ENCODE measurements at regions not wholly inside any gene's neighbourhood (a gene's known extent, or its start where the extent isn't known, plus 50 kb on each side); places are given as distances from the start of the nearest gene placed in this dataset.

DNA sequence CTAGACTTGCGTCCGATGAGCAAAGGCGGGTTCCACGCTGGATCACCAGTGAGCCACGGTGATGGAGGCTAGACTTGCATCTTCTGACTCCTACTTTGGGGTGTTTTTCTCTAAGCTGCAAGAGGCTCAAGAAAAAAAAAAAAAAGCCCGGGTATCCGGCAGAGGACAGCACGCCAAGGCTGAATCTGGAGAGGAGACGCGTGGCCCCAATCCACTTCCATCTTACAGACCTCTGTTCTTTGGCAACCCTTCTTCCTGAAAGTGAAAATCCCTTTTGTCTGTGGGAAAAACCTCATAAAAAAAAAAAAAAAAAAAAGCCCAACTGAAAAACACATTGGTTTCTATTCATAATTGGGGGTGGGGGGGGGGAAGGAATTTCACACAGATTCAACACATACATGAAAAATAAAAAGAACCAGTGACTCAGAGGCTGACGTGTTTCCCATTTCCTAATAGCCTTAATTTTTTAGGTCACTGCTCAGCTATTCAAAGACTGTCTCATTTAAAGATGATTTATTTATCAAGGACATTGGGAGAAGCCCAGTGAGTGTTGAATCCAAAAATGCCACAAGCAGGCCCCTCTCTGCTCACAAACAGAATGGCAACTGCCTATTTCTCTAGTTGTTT lies 258.3 kb downstream of the FOXL1 start:
- DNase-seq, result no peak
- H3K36me3 Mint-ChIP-seq, result no peaks in the 10 kb centered on the region
- intact Hi-C loops (cut with micrococcal nuclease), result no loop called here
- H3K4me3 Mint-ChIP-seq, result no peak overlapping the region
- ChIA-PET POLR2A (no interaction called here), CTCF (no interaction called here)
- H3K9me3 Mint-ChIP-seq, result no peaks in the 10 kb centered on the region
- H3K27me3 Mint-ChIP-seq, result peaks cover 2% of the 10 kb centered on the region
- no peak overlapping the region for H3K27ac Mint-ChIP-seq
- no peaks in the 10 kb centered on the region for H3K4me1 Mint-ChIP-seq (ENCODE audit: low read depth)

- H3K9me3 Mint-ChIP-seq, result peaks cover 4% of the 10 kb centered on the region
- POLR2A ChIA-PET, result no interaction called here
- no peak overlapping the region for H3K4me3 Mint-ChIP-seq
- H3K27me3 Mint-ChIP-seq, result no peaks in the 10 kb centered on the region
- intact Hi-C loops (cut with micrococcal nuclease), result no loop called here
- no peak for DNase-seq
- CTCF ChIA-PET, result no interaction called here
- H3K4me1 Mint-ChIP-seq (ENCODE audit: low read depth), result no peaks in the 10 kb centered on the region
- no peaks in the 10 kb centered on the region for H3K36me3 Mint-ChIP-seq
- H3K27ac Mint-ChIP-seq, result no peak overlapping the region
Observed at GRCh38 chr16:86843812-86844211, 265.5 kb downstream of the FOXL1 start.

GRCh38 chr16:86844695-86845094 lies 266.3 kb downstream of the FOXL1 start:
- Mint-ChIP-seq H3K27me3 (no peaks in the 10 kb centered on the region), H3K9me3 (peaks cover 4% of the 10 kb centered on the region), H3K27ac (no peak overlapping the region), H3K4me1 (ENCODE audit: low read depth) (no peaks in the 10 kb centered on the region), H3K36me3 (no peaks in the 10 kb centered on the region), H3K4me3 (no peak overlapping the region)
- ChIA-PET POLR2A (no interaction called here), CTCF (no interaction called here)
- DNase-seq, result no peak
- intact Hi-C loops (cut with micrococcal nuclease), result no loop called here

DNA sequence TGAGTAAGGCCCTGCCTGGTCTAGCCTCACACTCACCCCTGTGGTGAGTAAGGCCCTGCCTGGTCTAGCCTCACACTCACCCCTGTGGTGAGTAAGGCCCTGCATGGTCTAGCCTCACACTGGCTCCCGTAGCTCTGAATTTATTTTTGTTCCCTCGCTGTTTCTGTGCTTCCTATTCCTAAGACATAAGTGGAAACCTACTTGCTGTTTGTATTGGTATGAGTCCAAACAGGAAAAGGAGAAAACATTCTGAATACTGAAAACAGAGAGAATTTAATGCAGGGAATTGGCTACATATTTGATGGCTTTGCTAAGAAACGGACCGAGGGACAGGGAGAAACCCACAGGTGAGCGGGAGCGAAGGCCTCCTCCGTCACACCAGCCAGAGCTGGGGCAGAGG lies 267.8 kb downstream of the FOXL1 start:
- Mint-ChIP-seq H3K27me3 (no peaks in the 10 kb centered on the region), H3K4me3 (no peak overlapping the region), H3K36me3 (no peaks in the 10 kb centered on the region), H3K9me3 (peaks cover 4% of the 10 kb centered on the region), H3K27ac (no peak overlapping the region), H3K4me1 (ENCODE audit: low read depth) (no peaks in the 10 kb centered on the region)
- intact Hi-C loops (cut with micrococcal nuclease), result no loop called here
- CTCF ChIA-PET, result no interaction called here
- POLR2A ChIA-PET, result no interaction called here
- DNase-seq, result no peak

DNA sequence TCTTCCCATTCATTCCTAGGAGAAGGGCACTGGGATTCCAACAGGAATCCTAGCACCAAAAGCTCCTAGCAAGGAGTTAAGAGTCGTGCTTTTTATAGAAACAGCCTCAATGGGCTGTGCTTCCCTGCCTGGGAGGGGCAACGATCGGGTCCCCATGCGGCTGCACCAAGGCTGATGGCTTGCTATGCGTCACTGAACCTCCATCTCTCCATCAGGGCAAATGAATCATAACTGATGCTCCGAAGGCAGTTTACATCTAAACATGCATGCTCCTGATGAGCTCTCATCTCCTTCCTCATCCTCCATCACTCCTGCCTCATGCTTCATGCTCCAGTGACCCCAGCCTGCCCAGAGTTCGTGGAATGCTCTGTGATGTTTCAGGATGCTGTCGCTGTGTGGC lies 270.5 kb downstream of the FOXL1 start:
- Mint-ChIP-seq H3K9me3 (peaks cover 3% of the 10 kb centered on the region), H3K4me3 (no peak overlapping the region), H3K4me1 (ENCODE audit: low read depth) (no peaks in the 10 kb centered on the region), H3K36me3 (no peaks in the 10 kb centered on the region), H3K27me3 (no peaks in the 10 kb centered on the region), H3K27ac (no peak overlapping the region)
- ChIA-PET CTCF (no interaction called here), POLR2A (no interaction called here)
- intact Hi-C loops (cut with micrococcal nuclease), result no loop called here
- DNase-seq, result no peak

DNA sequence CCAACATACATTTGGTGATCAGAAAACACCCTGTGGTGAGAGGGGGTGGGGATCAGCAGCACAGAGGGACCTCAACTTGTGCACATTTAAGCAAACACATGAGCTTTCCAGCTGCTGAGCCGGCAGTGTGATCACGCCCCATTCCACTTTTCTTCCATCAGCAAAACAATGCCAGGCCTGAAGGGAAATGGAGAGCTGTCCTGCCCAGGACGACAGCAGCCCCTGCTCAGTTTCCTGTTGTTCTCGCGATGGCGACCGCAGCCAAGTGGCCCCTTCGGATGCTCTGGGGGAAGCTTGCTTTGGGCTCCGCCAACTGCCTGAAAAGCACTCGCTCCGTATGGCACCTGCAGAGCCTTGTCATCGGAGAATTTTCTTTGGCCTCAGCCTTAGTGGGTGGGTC lies 272.3 kb downstream of the FOXL1 start:
- no peaks in the 10 kb centered on the region for H3K27me3 Mint-ChIP-seq

GRCh38 chr16:86852135-86852534 lies 273.8 kb downstream of the FOXL1 start:
- Mint-ChIP-seq H3K27me3 (no peaks in the 10 kb centered on the region), H3K9me3 (no peaks in the 10 kb centered on the region)
- intact Hi-C loops (cut with micrococcal nuclease), result no loop called here

More for the DNA sequence above, 272.3 kb downstream of the FOXL1 start:
- no peak overlapping the region for H3K27ac Mint-ChIP-seq
- H3K4me3 Mint-ChIP-seq, result no peak overlapping the region
- DNase-seq, result no peak
- ChIA-PET POLR2A (no interaction called here), CTCF (no interaction called here)
- intact Hi-C loops (cut with micrococcal nuclease), result no loop called here
- H3K4me1 Mint-ChIP-seq (ENCODE audit: low read depth), result no peaks in the 10 kb centered on the region
- no peaks in the 10 kb centered on the region for H3K36me3 Mint-ChIP-seq
- no peaks in the 10 kb centered on the region for H3K9me3 Mint-ChIP-seq

GRCh38 chr16:86854058-86854621 lies 275.8 kb downstream of the FOXL1 start:
- no peaks in the 10 kb centered on the region for H3K4me1 Mint-ChIP-seq (ENCODE audit: low read depth)
- CTCF ChIA-PET, result no interaction called here
- H3K27me3 Mint-ChIP-seq, result no peaks in the 10 kb centered on the region
- H3K27ac Mint-ChIP-seq, result no peak overlapping the region
- POLR2A ChIA-PET, result no interaction called here
- no peaks in the 10 kb centered on the region for H3K9me3 Mint-ChIP-seq
- no peak for DNase-seq
- no peak overlapping the region for H3K4me3 Mint-ChIP-seq
- intact Hi-C loops (cut with micrococcal nuclease), result no loop called here
- H3K36me3 Mint-ChIP-seq, result no peaks in the 10 kb centered on the region

More at GRCh38 chr16:86852135-86852534, 273.8 kb downstream of the FOXL1 start:
- no peak for DNase-seq
- ChIA-PET POLR2A (no interaction called here), CTCF (no interaction called here)
- H3K27ac Mint-ChIP-seq, result no peak overlapping the region
- H3K4me3 Mint-ChIP-seq, result no peak overlapping the region
- no peaks in the 10 kb centered on the region for H3K4me1 Mint-ChIP-seq (ENCODE audit: low read depth)
- H3K36me3 Mint-ChIP-seq, result no peaks in the 10 kb centered on the region

DNA sequence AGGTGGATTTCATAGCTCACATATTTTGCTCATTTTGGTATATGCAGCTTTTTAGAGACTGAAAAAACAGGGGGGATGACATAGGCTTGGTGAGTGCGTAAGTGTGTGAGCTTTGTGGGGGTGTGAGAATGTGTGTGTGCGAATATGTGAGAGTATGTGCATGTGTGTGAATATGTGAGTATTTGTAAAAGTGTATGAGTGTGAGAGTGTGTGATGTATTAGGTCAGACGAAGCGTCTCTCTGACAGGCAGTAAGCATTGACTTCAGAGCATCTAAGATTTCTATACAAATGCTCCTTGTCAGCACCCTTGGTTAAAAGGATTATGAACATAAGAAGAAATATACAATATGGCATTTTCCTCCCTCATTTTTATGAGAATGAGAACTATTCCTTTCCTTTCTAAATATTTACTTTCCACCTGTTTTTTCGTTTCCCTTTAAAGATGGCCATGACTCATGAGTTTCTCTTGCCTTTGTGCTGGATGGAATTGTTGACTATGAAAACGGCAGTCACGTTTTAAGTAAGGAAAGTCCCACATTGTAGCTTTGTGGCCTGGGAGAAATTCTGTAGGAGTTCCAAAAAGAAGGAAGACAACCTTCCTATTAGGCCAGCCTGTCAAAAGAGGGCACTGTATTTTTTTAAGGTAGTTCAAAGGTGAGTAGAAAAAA lies 276.4 kb downstream of the FOXL1 start:
- Mint-ChIP-seq H3K27me3 (no peaks in the 10 kb centered on the region), H3K4me1 (ENCODE audit: low read depth) (no peaks in the 10 kb centered on the region), H3K9me3 (no peaks in the 10 kb centered on the region), H3K4me3 (no peak overlapping the region), H3K36me3 (no peaks in the 10 kb centered on the region), H3K27ac (no peak overlapping the region)
- POLR2A ChIA-PET, result no interaction called here
- intact Hi-C loops (cut with micrococcal nuclease), result no loop called here
- no peak for DNase-seq
- CTCF ChIA-PET, result interaction anchor here (0.7 kb wide), 1 partner anchor 290 kb away, joined by 3 read pairs; no protein-coding TSS in a partner anchor

- no peak overlapping the region for H3K4me3 Mint-ChIP-seq
- no peaks in the 10 kb centered on the region for H3K36me3 Mint-ChIP-seq
- intact Hi-C loops (cut with micrococcal nuclease), result no loop called here
- H3K27ac Mint-ChIP-seq, result no peak overlapping the region
- no peaks in the 10 kb centered on the region for H3K9me3 Mint-ChIP-seq
- H3K27me3 Mint-ChIP-seq, result no peaks in the 10 kb centered on the region
- POLR2A ChIA-PET, result no interaction called here
- CTCF ChIA-PET, result no interaction called here
- H3K4me1 Mint-ChIP-seq (ENCODE audit: low read depth), result no peaks in the 10 kb centered on the region
- no peak for DNase-seq
Observed at GRCh38 chr16:86856946-86857586, 278.7 kb downstream of the FOXL1 start.

DNA sequence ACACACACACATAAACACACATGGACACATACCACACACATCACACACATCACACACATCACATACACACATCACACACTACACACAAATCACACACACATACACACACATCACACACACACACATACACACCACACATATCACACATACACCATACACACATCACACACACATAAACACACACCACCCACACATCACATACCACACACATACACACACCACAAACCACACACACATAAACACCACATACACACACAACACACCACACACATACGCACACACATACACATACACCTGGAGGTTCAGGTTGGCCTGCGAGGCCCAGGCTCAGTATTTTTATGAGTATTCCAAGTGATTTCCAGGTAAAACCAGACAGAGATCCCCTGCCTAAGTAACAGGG lies 279.5 kb downstream of the FOXL1 start:
- no peak overlapping the region for H3K27ac Mint-ChIP-seq
- H3K9me3 Mint-ChIP-seq, result no peaks in the 10 kb centered on the region
- ChIA-PET POLR2A (no interaction called here), CTCF (no interaction called here)
- DNase-seq, result no peak
- intact Hi-C loops (cut with micrococcal nuclease), result no loop called here
- no peaks in the 10 kb centered on the region for H3K4me1 Mint-ChIP-seq (ENCODE audit: low read depth)
- no peaks in the 10 kb centered on the region for H3K27me3 Mint-ChIP-seq
- no peaks in the 10 kb centered on the region for H3K36me3 Mint-ChIP-seq
- H3K4me3 Mint-ChIP-seq, result no peak overlapping the region

- intact Hi-C loops (cut with micrococcal nuclease), result no loop called here
- CTCF ChIA-PET, result no interaction called here
Observed at GRCh38 chr16:86858501-86858900, 280.2 kb downstream of the FOXL1 start.

More at GRCh38 chr16:86858501-86858900, 280.2 kb downstream of the FOXL1 start:
- H3K4me3 Mint-ChIP-seq, result no peak overlapping the region
- no peaks in the 10 kb centered on the region for H3K36me3 Mint-ChIP-seq
- no peak overlapping the region for H3K27ac Mint-ChIP-seq
- H3K9me3 Mint-ChIP-seq, result no peaks in the 10 kb centered on the region
- DNase-seq, result no peak
- POLR2A ChIA-PET, result no interaction called here
- no peaks in the 10 kb centered on the region for H3K27me3 Mint-ChIP-seq
- H3K4me1 Mint-ChIP-seq (ENCODE audit: low read depth), result no peaks in the 10 kb centered on the region
